ENCODE measurements at regions not wholly inside any gene's neighbourhood (a gene's known extent, or its start where the extent isn't known, plus 50 kb on each side); places are given as distances from the start of the nearest gene placed in this dataset.

DNA sequence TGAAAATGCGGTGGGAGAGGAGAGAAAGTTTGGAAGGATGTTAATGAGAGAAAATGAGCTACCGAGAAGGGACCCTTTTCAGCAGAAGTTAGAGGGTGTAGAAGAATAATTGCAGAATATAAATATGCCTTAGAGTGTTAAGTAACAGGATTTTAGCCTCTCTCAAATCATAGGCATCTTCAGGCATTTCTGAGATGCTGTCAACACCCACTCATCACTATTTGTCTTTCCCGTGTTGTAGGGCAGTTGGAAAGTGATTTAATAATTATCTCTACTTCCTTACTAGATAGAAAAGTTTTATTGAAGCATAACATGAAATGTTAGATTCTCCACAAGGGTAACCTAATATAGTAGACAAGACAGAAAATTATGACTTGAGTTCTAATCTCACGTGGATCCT, 96.4 kb upstream of the RGS4 start:
- no peak for DNase-seq (ENCODE audit: low read depth)
- H3K4me3 ChIP-seq (ENCODE audit: low read depth, low read length) = no peak overlapping the region
- TF ChIP-seq CTCF (IDR thresholded peaks at IDR 0.05; ENCODE audit: insufficient read depth, low read depth, low read length) = no peak

- TF ChIP-seq CTCF (IDR thresholded peaks at IDR 0.05; ENCODE audit: insufficient read depth, low read depth, low read length) = no peak
- no peak for DNase-seq (ENCODE audit: low read depth)
- no peak overlapping the region for H3K4me3 ChIP-seq (ENCODE audit: low read depth, low read length)
Observed at GRCh38 chr1:162970021-162970420, 99.1 kb upstream of the RGS4 start.

- H3K4me3 ChIP-seq (ENCODE audit: low read depth, low read length) = no peak overlapping the region
- TF ChIP-seq CTCF (IDR thresholded peaks at IDR 0.05; ENCODE audit: insufficient read depth, low read depth, low read length) = no peak
- no peak for DNase-seq (ENCODE audit: low read depth)
Observed at GRCh38 chr1:162966613-162967012, 102.5 kb upstream of the RGS4 start.

DNA sequence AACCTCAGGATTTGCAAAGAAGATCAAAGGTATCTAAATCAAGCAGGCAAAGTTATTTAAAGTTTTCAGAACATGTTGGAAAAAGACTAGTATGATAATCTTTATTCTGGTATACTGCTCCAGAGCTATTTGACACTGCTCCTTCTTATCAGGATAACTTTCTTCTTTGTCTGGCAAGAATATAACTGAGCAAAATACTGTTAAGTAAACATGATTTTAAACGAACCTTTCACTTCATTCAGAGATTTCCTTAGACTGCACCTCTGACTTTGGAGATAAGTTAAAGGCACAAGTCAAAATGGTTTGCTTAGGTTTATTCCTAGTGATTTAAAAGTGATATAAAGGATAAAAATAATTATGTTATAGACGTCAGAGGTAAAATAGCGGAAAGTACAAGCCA, 103.9 kb upstream of the CCDC190 start:
- H3K4me3 ChIP-seq (ENCODE audit: low read depth, low read length) = no peak overlapping the region
- TF ChIP-seq CTCF (IDR thresholded peaks at IDR 0.05; ENCODE audit: insufficient read depth, low read depth, low read length) = no peak
- no peak for DNase-seq (ENCODE audit: low read depth)

DNA sequence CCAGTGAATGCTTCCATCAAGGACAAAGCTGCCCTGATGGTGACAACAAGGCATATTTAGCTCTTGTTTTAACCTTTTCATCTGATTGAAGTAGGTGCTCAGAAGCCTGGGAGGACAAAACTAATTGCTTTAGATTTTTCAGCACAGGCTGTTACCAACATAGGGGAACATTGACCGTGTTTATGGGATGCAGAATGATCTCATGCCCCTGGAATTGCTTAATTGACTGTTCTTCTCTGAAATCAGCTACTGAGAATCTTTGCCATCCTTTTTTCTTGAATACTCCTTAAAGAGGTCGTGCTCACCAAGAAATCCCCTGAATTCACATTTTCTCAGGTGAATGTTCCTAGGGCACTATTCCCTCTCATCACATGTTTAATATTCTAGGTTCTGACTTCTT, 95.9 kb upstream of the CCDC190 start:
- no peak overlapping the region for H3K4me3 ChIP-seq (ENCODE audit: low read depth, low read length)
- no peak for TF ChIP-seq CTCF (IDR thresholded peaks at IDR 0.05; ENCODE audit: insufficient read depth, low read depth, low read length)
- peak; percentile 28 for DNase-seq (ENCODE audit: low read depth)

DNA sequence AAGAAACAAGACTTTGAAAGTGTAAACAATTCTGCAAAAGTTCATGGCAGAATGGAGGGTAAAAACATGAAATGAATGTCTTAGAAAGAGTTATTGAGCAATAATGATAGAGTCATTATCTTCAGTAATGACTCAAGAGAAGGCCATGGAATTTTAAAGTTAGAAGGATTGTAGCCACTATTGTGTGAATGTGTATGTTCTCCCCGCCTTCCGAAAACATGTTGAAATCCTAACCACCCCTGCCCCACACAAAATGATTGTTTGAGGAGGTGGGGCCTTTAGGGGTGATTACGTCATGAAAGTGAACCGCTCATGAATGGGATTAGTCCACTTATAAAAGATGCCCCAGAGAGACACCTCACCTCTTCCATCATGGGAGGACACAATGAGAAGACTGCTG, 93.8 kb upstream of the CCDC190 start:
- no peak for TF ChIP-seq CTCF (IDR thresholded peaks at IDR 0.05; ENCODE audit: insufficient read depth, low read depth, low read length)
- peak; percentile 20 for DNase-seq (ENCODE audit: low read depth)
- no peak overlapping the region for H3K4me3 ChIP-seq (ENCODE audit: low read depth, low read length)

DNA sequence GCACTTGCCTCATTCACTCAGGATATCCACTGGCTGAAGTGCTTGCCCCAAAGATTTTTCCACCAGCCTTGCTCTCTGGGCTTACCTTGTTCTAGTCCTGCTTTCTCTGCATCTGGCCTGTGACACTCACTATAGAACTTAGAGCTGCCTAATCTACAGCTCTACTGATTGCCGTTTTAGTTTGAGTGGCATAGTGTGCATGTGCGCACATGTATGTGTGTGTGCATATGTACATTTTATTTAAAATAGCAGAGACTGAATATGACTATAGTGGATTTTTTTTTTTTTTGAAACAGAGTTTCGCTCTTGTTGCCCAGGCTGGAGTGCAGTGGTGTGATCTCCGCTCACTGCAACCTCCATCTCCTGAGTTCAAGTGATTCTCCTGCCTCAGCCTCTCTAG, 92.0 kb upstream of the CCDC190 start:
- no peak for TF ChIP-seq CTCF (IDR thresholded peaks at IDR 0.05; ENCODE audit: insufficient read depth, low read depth, low read length)
- DNase-seq (ENCODE audit: low read depth) = no peak
- H3K4me3 ChIP-seq (ENCODE audit: low read depth, low read length) = no peak overlapping the region

Measured in fibroblast of villous mesenchyme (primary cell).